ENCODE measurements at regions not wholly inside any gene's neighbourhood (a gene's known extent, or its start where the extent isn't known, plus 50 kb on each side); places are given as distances from the start of the nearest gene placed in this dataset.
A peak's percentile ranks its signal among the peaks of the same experiment; 100 is the strongest.

- ChIA-PET SMC1A (ENCODE audit: uncharacterized antibody, unreplicated experiment) (interaction anchor here (0.6 to 6.4 kb wide), 31 partner anchors 9 to 560 kb away, joined by 3 to 164 read pairs (median 4); partner anchors contain the start of gene NDUFS5), RAD21 (ENCODE audit: unreplicated experiment) (interaction anchor here (0.5 to 11.2 kb wide), 28 partner anchors 9 to 555 kb away, joined by 3 to 304 read pairs (median 3); partner anchors contain the start of gene NDUFS5), CTCF (interaction anchor here (0.6 to 10.0 kb wide), 80 partner anchors 8 to 1071 kb away, joined by 3 to 465 read pairs (median 4); partner anchors contain the start of gene MACF1), POLR2A (interaction anchor here (0.6 to 1.5 kb wide), 2 partner anchors 93 to 321 kb away, joined by 3 to 7 read pairs; no protein-coding TSS in a partner anchor)
- Histone ChIP-seq H3K79me2 (ENCODE audit: control insufficient read depth, insufficient read depth, low read length) (no peaks in the 10 kb centered on the region), H2AFZ (ENCODE audit: control insufficient read depth, low read depth, low read length) (no peak overlapping the region), H3K4me3 (no peak overlapping the region), H3K9ac (ENCODE audit: control insufficient read depth, insufficient read depth, low read length) (no peak overlapping the region), H3K36me3 (ENCODE audit: control insufficient read depth in 2 of 2, insufficient read depth in 2 of 2, low read length in 1 of 2) (no peaks in the 10 kb centered on the region), H4K20me1 (ENCODE audit: control insufficient read depth, insufficient read depth) (no peaks in the 10 kb centered on the region), H3K4me1 (ENCODE audit: control insufficient read depth, insufficient read depth, low read length) (peaks cover 13% of the 10 kb centered on the region), H3K27ac (ENCODE audit: control insufficient read depth, insufficient read depth) (no peak overlapping the region), H3K4me2 (ENCODE audit: control insufficient read depth, insufficient read depth) (no peak overlapping the region), H3K27me3 (replicated peaks in 1 of 2; ENCODE audit: control insufficient read depth in 2 of 2, insufficient read depth in 2 of 2, low read length in 1 of 2) (no peaks in the 10 kb centered on the region), H3K9me3 (replicated peaks; ENCODE audit: control insufficient read depth, insufficient read depth, low read length) (no peaks in the 10 kb centered on the region)
- DNase-seq (ENCODE audit: low read depth, low spot score), result no peak
- FAIRE-seq, result no peak
- intact Hi-C loops (cut with micrococcal nuclease; ENCODE audit: unreplicated experiment), result loop anchor here (5.0 kb wide), 1 partner anchor 509 kb away; no protein-coding TSS in a partner anchor
- in situ Hi-C loops (cut with MboI), result loop anchor here (5.0 kb wide), 2 partner anchors 164 to 439 kb away; no protein-coding TSS in a partner anchor
- peak; percentile 79 for ATAC-seq
- whole genome bisulfite sequencing (ENCODE audit: insufficient coverage, insufficient replicate concordance, low lambda C conversion rate, missing lambda C conversion rate), result 17% methylated on average over 6 of the region's 6 CpGs
- no TSS peak for BruUV-seq (replicated peaks)
- TF ChIP-seq IRF3 (IDR thresholded peaks at IDR 0.05), result no peak
- no peak for TF ChIP-seq MAX (IDR thresholded peaks at IDR 0.05; ENCODE audit: low read depth, low read length)
- no peak for TF ChIP-seq TAF1 (IDR thresholded peaks at IDR 0.05; ENCODE audit: borderline replicate concordance, low read depth, low read length)
- TF ChIP-seq CBX5 (IDR thresholded peaks at IDR 0.05; ENCODE audit: low read depth), result no peak
- TF ChIP-seq SIN3A (IDR thresholded peaks at IDR 0.05; ENCODE audit: low read depth, low read length), result no peak
- no peak for TF ChIP-seq ZBTB4 (CRISPR knock-in tag; IDR thresholded peaks at IDR 0.05)
- TF ChIP-seq FOXK2 (IDR thresholded peaks at IDR 0.05), result no peak
- TF ChIP-seq SMC3 (IDR thresholded peaks at IDR 0.05; ENCODE audit: borderline replicate concordance, low read length), result peak; percentile 83
- no peak for TF ChIP-seq BHLHE40 (IDR thresholded peaks at IDR 0.05; ENCODE audit: borderline replicate concordance in 1 of 2, low read depth in 2 of 2, low read length in 1 of 2)
- no peak for TF ChIP-seq EP300 (IDR thresholded peaks at IDR 0.05; ENCODE audit: borderline replicate concordance in 1 of 2, control insufficient read depth in 1 of 2, low read depth in 2 of 2, low read length in 2 of 2)
- peak; percentile 97 for TF ChIP-seq BMI1 (IDR thresholded peaks at IDR 0.05; ENCODE audit: borderline replicate concordance)
- TF ChIP-seq RAD21 (IDR thresholded peaks at IDR 0.05; ENCODE audit: insufficient read depth, low read depth, low read length), result peak; percentile 96
- no peak for TF ChIP-seq TBL1XR1 (IDR thresholded peaks at IDR 0.05; ENCODE audit: low read depth, low read length)
- TF ChIP-seq YBX1 (IDR thresholded peaks at IDR 0.05), result no peak
- no peak for TF ChIP-seq POLR2A (IDR thresholded peaks at IDR 0.05; ENCODE audit: low read depth, low read length)
- no peak for TF ChIP-seq ZNF24 (IDR thresholded peaks at IDR 0.05)
Measured at GRCh38 chr1:39098546-39099250, 72.5 kb downstream of the NDUFS5 start.

Measured in GM12878 (cell line).